OCI-LY7 (cell line): ENCODE measurements at regions not wholly inside any gene's neighbourhood (a gene's known extent, or its start where the extent isn't known, plus 50 kb on each side); places are given as distances from the start of the nearest gene placed in this dataset.

Source experiments
- BruUV-seq: library from RNA; stranded (reverse); fragments of 400-500 nt; replicated peaks from 2 replicates; lab custom pipeline; 2021; lab: Mats Ljungman, UMichigan
- CTCF ChIA-PET: fragments of 300-600 bp; sonication (Branson Sonifier 250); formaldehyde crosslinking; loops from one replicate; lab custom pipeline; 2022; ENCODE audit warnings: antibody characterized with exemption; ENCODE audit not compliant: unreplicated experiment; lab: Charles Lee
- POLR2A ChIA-PET: fragments of 300-600 bp; sonication (Branson Sonifier 250); formaldehyde crosslinking; loops from one replicate; lab custom pipeline; 2022; ENCODE audit warnings: antibody characterized with exemption; lab: Charles Lee
- DNase-seq: peaks from one replicate; pipeline ENCODE4 v3.0.0-alpha.2; 2015; ENCODE audit warnings: low spot score
- H2AFZ ChIP-seq: fragments of 200-600 bp; sonication (generic), shearing (Covaris generic); 2 replicates; pipeline ENCODE4 v1.6.1; 2014; ENCODE audit warnings: mild to moderate bottlenecking, antibody characterized with exemption, low read length, moderate library complexity
- H3K27ac ChIP-seq: fragments of 200-600 bp; sonication (generic); 2 replicates; pipeline ENCODE4 v1.5.1; 2014; ENCODE audit warnings: mixed run types, low read depth, mild to moderate bottlenecking, moderate library complexity, low read length, inconsistent platforms; ENCODE audit not compliant: poor library complexity, severe bottlenecking
- H3K36me3 ChIP-seq: fragments of 200-600 bp; sonication (generic); 2 replicates; pipeline ENCODE4 v1.6.1; 2014; ENCODE audit warnings: mild to moderate bottlenecking, antibody characterized with exemption, low read length, moderate library complexity, mixed read lengths; ENCODE audit not compliant: insufficient read depth
- H3K4me1 ChIP-seq: fragments of 200-600 bp; sonication (generic); 2 replicates; pipeline ENCODE4 v1.5.1; 2014; ENCODE audit warnings: mild to moderate bottlenecking, low read length; ENCODE audit not compliant: insufficient read depth, poor library complexity, severe bottlenecking
- H3K4me2 ChIP-seq: fragments of 200-600 bp; sonication (generic); 2 replicates; pipeline ENCODE4 v1.6.1; 2014; ENCODE audit warnings: mild to moderate bottlenecking, low read length
- H3K4me3 ChIP-seq: fragments of 200-600 bp; sonication (generic); 2 replicates; pipeline ENCODE4 v1.5.1; 2014; ENCODE audit warnings: mild to moderate bottlenecking, low read depth, low read length; ENCODE audit not compliant: poor library complexity, severe bottlenecking
- H3K79me2 ChIP-seq: fragments of 200-600 bp; sonication (generic); 2 replicates; pipeline ENCODE4 v1.6.1; 2016; ENCODE audit warnings: low read depth, mild to moderate bottlenecking, low read length, moderate library complexity, mixed read lengths; ENCODE audit not compliant: insufficient read depth
- H3K9me2 ChIP-seq: fragments of 200-600 bp; sonication (generic); 2 replicates; pipeline ENCODE4 v1.6.1; 2016; ENCODE audit warnings: mild to moderate bottlenecking, low read length, mixed read lengths; ENCODE audit not compliant: insufficient read depth
- H3K9me3 ChIP-seq: fragments of 200-600 bp; sonication (generic); 2 replicates; pipeline ENCODE4 v1.6.1; 2014; ENCODE audit warnings: mild to moderate bottlenecking, mixed run types, low read length, mixed read lengths
- H4K20me1 ChIP-seq: fragments of 200-600 bp; sonication (generic); 2 replicates; pipeline ENCODE4 v1.6.1; 2014; ENCODE audit warnings: mild to moderate bottlenecking, antibody characterized with exemption, low read length, moderate library complexity, mixed read lengths; ENCODE audit not compliant: insufficient read depth
- EZH2phosphoT487 ChIP-seq: fragments of 200-600 bp; sonication (generic); IDR thresholded peaks from 2 replicates; pipeline ENCODE4 v1.6.1; 2018; ENCODE audit warnings: low read depth, borderline replicate concordance, mild to moderate bottlenecking, mixed run types, antibody characterized with exemption, low read length, moderate library complexity, mixed read lengths
- intact Hi-C: fragments of 100-400 bp; cut with micrococcal nuclease; formaldehyde crosslinking; loops from one replicate; pipeline ENCODE4 v1.10.0; 2022; ENCODE audit not compliant: unreplicated experiment
- TF ChIP-seq, protein P1 (sequence below): fragments of 200-600 bp; sonication (generic); conservative IDR thresholded peaks from 2 replicates; pipeline ENCODE4 v1.5.1; 2014; ENCODE audit warnings: mild to moderate bottlenecking, antibody characterized with exemption, low read length, moderate library complexity, mixed read lengths

- Histone ChIP-seq H2AFZ (no peak overlapping the region), H4K20me1 (no peaks in the 10 kb centered on the region), H3K4me3 (no peak overlapping the region), H3K9me2 (no peaks in the 10 kb centered on the region), H3K9me3 (no peaks in the 10 kb centered on the region), H3K27ac (no peak overlapping the region), H3K79me2 (no peaks in the 10 kb centered on the region), H3K4me2 (no peak overlapping the region), H3K4me1 (no peaks in the 10 kb centered on the region), H3K36me3 (no peaks in the 10 kb centered on the region)
- ChIA-PET POLR2A (interaction anchor here (0.6 kb wide), 1 partner anchor 1943 kb away, joined by 3 read pairs; no protein-coding TSS in a partner anchor), CTCF (no interaction called here)
- DNase-seq = no peak
- intact Hi-C loops = no loop called here
- BruUV-seq = no TSS peak
- TF ChIP-seq, protein P1, sequence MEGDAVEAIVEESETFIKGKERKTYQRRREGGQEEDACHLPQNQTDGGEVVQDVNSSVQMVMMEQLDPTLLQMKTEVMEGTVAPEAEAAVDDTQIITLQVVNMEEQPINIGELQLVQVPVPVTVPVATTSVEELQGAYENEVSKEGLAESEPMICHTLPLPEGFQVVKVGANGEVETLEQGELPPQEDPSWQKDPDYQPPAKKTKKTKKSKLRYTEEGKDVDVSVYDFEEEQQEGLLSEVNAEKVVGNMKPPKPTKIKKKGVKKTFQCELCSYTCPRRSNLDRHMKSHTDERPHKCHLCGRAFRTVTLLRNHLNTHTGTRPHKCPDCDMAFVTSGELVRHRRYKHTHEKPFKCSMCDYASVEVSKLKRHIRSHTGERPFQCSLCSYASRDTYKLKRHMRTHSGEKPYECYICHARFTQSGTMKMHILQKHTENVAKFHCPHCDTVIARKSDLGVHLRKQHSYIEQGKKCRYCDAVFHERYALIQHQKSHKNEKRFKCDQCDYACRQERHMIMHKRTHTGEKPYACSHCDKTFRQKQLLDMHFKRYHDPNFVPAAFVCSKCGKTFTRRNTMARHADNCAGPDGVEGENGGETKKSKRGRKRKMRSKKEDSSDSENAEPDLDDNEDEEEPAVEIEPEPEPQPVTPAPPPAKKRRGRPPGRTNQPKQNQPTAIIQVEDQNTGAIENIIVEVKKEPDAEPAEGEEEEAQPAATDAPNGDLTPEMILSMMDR = no peak
- no peak for TF ChIP-seq EZH2phosphoT487
Observed at GRCh38 chr7:156475666-156476065, 164.9 kb upstream of the RNF32 start.

DNA sequence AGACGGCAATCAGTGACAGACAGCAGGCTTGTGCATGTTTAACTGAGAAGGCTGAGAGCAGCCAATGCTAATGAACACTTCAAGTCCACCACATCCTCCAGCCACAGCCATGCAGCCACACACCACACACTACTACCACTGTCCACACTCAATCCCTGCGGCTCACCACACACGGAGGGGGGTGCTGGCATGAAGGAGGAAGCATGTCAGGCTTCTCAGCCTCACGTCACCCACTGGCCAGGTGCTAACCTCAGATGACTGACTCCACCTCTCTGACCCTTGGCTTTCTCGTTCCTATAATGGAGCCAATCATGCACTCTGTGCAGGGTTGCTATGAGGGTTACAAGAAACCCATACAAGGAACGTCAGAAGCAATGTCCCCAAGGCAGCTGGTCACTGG lies 165.4 kb upstream of the RNF32 start:
- CTCF ChIA-PET = no interaction called here
- no peaks in the 10 kb centered on the region for H3K9me2 ChIP-seq
- no peak overlapping the region for H3K27ac ChIP-seq
- no peaks in the 10 kb centered on the region for H3K9me3 ChIP-seq
- H3K79me2 ChIP-seq = no peaks in the 10 kb centered on the region
- H3K4me2 ChIP-seq = no peak overlapping the region
- no peak for DNase-seq
- TF ChIP-seq EZH2phosphoT487 = no peak
- TF ChIP-seq, protein P1 = no peak
- intact Hi-C loops = no loop called here
- H3K36me3 ChIP-seq = no peaks in the 10 kb centered on the region
- no peak overlapping the region for H3K4me3 ChIP-seq
- no peaks in the 10 kb centered on the region for H3K4me1 ChIP-seq
- BruUV-seq = no TSS peak
- H4K20me1 ChIP-seq = no peaks in the 10 kb centered on the region
- POLR2A ChIA-PET = no interaction called here
- H2AFZ ChIP-seq = no peak overlapping the region

- Histone ChIP-seq H4K20me1 (no peaks in the 10 kb centered on the region), H3K27ac (no peak overlapping the region), H3K4me2 (no peak overlapping the region), H3K79me2 (no peaks in the 10 kb centered on the region), H3K36me3 (no peaks in the 10 kb centered on the region), H3K4me3 (no peak overlapping the region), H3K4me1 (no peaks in the 10 kb centered on the region), H3K9me2 (no peaks in the 10 kb centered on the region), H3K9me3 (no peaks in the 10 kb centered on the region), H2AFZ (no peak overlapping the region)
- ChIA-PET CTCF (no interaction called here), POLR2A (no interaction called here)
- no peak for DNase-seq
- no peak for TF ChIP-seq EZH2phosphoT487
- TF ChIP-seq, protein P1 = no peak
- intact Hi-C loops = loop anchor here (5.0 kb wide), 1 partner anchor 677 kb away; no protein-coding TSS in a partner anchor
- no TSS peak for BruUV-seq
Observed at GRCh38 chr7:156474241-156474743, 166.3 kb upstream of the RNF32 start.
